H9 (cell line): ENCODE measurements at regions not wholly inside any gene's neighbourhood (a gene's known extent, or its start where the extent isn't known, plus 50 kb on each side); places are given as distances from the start of the nearest gene placed in this dataset.

Experiments
- DNase-seq: peaks from one replicate; pipeline ENCODE4 v3.0.0-alpha.2; 2017
- H2AFZ ChIP-seq: one replicate; pipeline ENCODE4 v1.6.1; 2013; ENCODE audit warnings: mild to moderate bottlenecking, low read length, control low read depth, moderate library complexity
- H2AK5ac ChIP-seq: 2 replicates; pipeline ENCODE4 v1.6.1; 2013; ENCODE audit warnings: low read length, control low read depth, mixed read lengths; ENCODE audit not compliant: insufficient read length
- H2BK120ac ChIP-seq: one replicate; pipeline ENCODE4 v1.6.1; 2013; ENCODE audit warnings: low read depth, mild to moderate bottlenecking, low read length, control low read depth, inconsistent platforms; ENCODE audit not compliant: poor library complexity, severe bottlenecking
- H2BK12ac ChIP-seq: 2 replicates; pipeline ENCODE4 v1.6.1; 2013; ENCODE audit warnings: low read length, control low read depth, mixed read lengths, low read depth; ENCODE audit not compliant: insufficient read length
- H2BK15ac ChIP-seq: 2 replicates; pipeline ENCODE4 v1.6.1; 2013; ENCODE audit warnings: low read depth, low read length, control low read depth
- H2BK20ac ChIP-seq: one replicate; pipeline ENCODE4 v1.6.1; 2013; ENCODE audit warnings: low read depth, mild to moderate bottlenecking, low read length, control low read depth, inconsistent platforms; ENCODE audit not compliant: poor library complexity, severe bottlenecking
- H2BK5ac ChIP-seq: 2 replicates; pipeline ENCODE4 v1.6.1; 2013; ENCODE audit warnings: low read length, control low read depth, mixed read lengths; ENCODE audit not compliant: insufficient read length
- H3K14ac ChIP-seq: 2 replicates; pipeline ENCODE4 v1.6.1; 2013; ENCODE audit warnings: low read length, control low read depth; ENCODE audit not compliant: insufficient read depth
- H3K18ac ChIP-seq: 2 replicates; pipeline ENCODE4 v1.6.1; 2013; ENCODE audit warnings: low read depth, mild to moderate bottlenecking, mixed read lengths, low read length, control low read depth; ENCODE audit not compliant: insufficient read length
- H3K23ac ChIP-seq: 2 replicates; pipeline ENCODE4 v1.6.1; 2013; ENCODE audit warnings: low read length, control low read depth, mixed read lengths, low read depth; ENCODE audit not compliant: insufficient read length
- H3K23me2 ChIP-seq: 2 replicates; pipeline ENCODE4 v1.6.1; 2013; ENCODE audit warnings: low read depth, mild to moderate bottlenecking, mixed read lengths, low read length, control low read depth; ENCODE audit not compliant: insufficient read length, poor library complexity, severe bottlenecking
- H3K27ac ChIP-seq: 2 replicates; pipeline ENCODE4 v1.5.1; 2013; ENCODE audit warnings: low read length, control low read depth, mixed read lengths, low read depth; ENCODE audit not compliant: insufficient read length
- H3K27me3 ChIP-seq: 2 replicates; pipeline ENCODE4 v1.6.1; 2013; ENCODE audit warnings: low read length, control low read depth, inconsistent platforms; ENCODE audit not compliant: insufficient read depth
- H3K4ac ChIP-seq: 2 replicates; pipeline ENCODE4 v1.6.1; 2013; ENCODE audit warnings: low read depth, mild to moderate bottlenecking, control low read depth, inconsistent platforms, low read length, moderate library complexity
- H3K4me1 ChIP-seq: 2 replicates; pipeline ENCODE4 v1.6.1; 2013; ENCODE audit warnings: low read length, control low read depth, inconsistent platforms; ENCODE audit not compliant: insufficient read depth
- H3K4me2 ChIP-seq: 2 replicates; pipeline ENCODE4 v1.6.1; 2013; ENCODE audit warnings: low read length, control low read depth, mixed read lengths; ENCODE audit not compliant: insufficient read length, insufficient read depth
- H3K56ac ChIP-seq: 2 replicates; pipeline ENCODE4 v1.6.1; 2013; ENCODE audit warnings: low read depth, mild to moderate bottlenecking, mixed read lengths, low read length, control low read depth; ENCODE audit not compliant: insufficient read length
- H3K79me1 ChIP-seq: 2 replicates; pipeline ENCODE4 v1.6.1; 2013; ENCODE audit warnings: low read depth, mild to moderate bottlenecking, moderate library complexity, low read length, control low read depth, inconsistent platforms; ENCODE audit not compliant: insufficient read depth, poor library complexity, severe bottlenecking
- H3K79me2 ChIP-seq: 2 replicates; pipeline ENCODE4 v1.6.1; 2013; ENCODE audit warnings: low read length, control low read depth, inconsistent platforms; ENCODE audit not compliant: insufficient read depth
- H3K9ac ChIP-seq: 2 replicates; pipeline ENCODE4 v1.6.1; 2013; ENCODE audit warnings: low read length, control low read depth, mixed read lengths; ENCODE audit not compliant: insufficient read length; ENCODE audit errors: extremely low read depth
- H3K9me3 ChIP-seq: one replicate; pipeline ENCODE4 v1.6.1; 2013; ENCODE audit warnings: low read depth, low read length, inconsistent platforms; ENCODE audit not compliant: control insufficient read depth
- H3T11ph ChIP-seq: one replicate; pipeline ENCODE4 v1.6.1; 2013; ENCODE audit warnings: mild to moderate bottlenecking, low read length, control low read depth, inconsistent platforms
- H4K20me1 ChIP-seq: one replicate; pipeline ENCODE4 v1.6.1; 2013; ENCODE audit not compliant: control insufficient read depth, insufficient read length, insufficient read depth
- H4K5ac ChIP-seq: 2 replicates; pipeline ENCODE4 v1.6.1; 2013; ENCODE audit warnings: low read depth, mild to moderate bottlenecking, mixed read lengths, low read length, control low read depth; ENCODE audit not compliant: insufficient read length
- H4K8ac ChIP-seq: replicated peaks from 2 replicates; pipeline ENCODE4 v1.6.1; 2013; ENCODE audit warnings: low read length, control low read depth, mixed read lengths, low read depth; ENCODE audit not compliant: insufficient read length
- H4K91ac ChIP-seq: 2 replicates; pipeline ENCODE4 v1.6.1; 2013; ENCODE audit warnings: low read depth, mild to moderate bottlenecking, moderate library complexity, mixed read lengths, low read length, control low read depth; ENCODE audit not compliant: insufficient read length
- H3K27ac Mint-ChIP-seq, 3 experiments: 2 replicates in 2 of 3; 3 replicates in 1 of 3; pipeline ENCODE4 v1.8.0; 2020 to 2021; ENCODE audit warnings: mixed read lengths in 3 of 3, mild to moderate bottlenecking in 1 of 3, moderate library complexity in 1 of 3
- H3K27me3 Mint-ChIP-seq: 2 replicates; pipeline ENCODE4 v1.8.0; 2021; ENCODE audit warnings: low read depth, mild to moderate bottlenecking, moderate library complexity, mixed read lengths
- H3K36me3 Mint-ChIP-seq, 3 experiments: 2 replicates in 2 of 3; 3 replicates in 1 of 3; pipeline ENCODE4 v1.8.0; 2020 to 2021; ENCODE audit warnings: low read depth in 3 of 3, mixed read lengths in 3 of 3; ENCODE audit not compliant: insufficient read depth in 1 of 3
- H3K4me1 Mint-ChIP-seq, 2 experiments: 2 replicates each; pipeline ENCODE4 v1.8.0; 2020; ENCODE audit warnings: mixed read lengths in 2 of 2
- H3K4me3 Mint-ChIP-seq, 2 experiments: 2 replicates in 1 of 2; 3 replicates in 1 of 2; pipeline ENCODE4 v1.8.0; 2020 to 2021; ENCODE audit warnings: mild to moderate bottlenecking in 2 of 2, mixed read lengths in 2 of 2, moderate library complexity in 1 of 2
- H3K9me3 Mint-ChIP-seq, 2 experiments: 2 replicates in 1 of 2; 3 replicates in 1 of 2; pipeline ENCODE4 v1.8.0; 2020; ENCODE audit warnings: mild to moderate bottlenecking in 2 of 2, mixed read lengths in 2 of 2, moderate library complexity in 1 of 2
- TF ChIP-seq, protein P1 (sequence below): fragments of 200-600 bp; sonication (generic); conservative IDR thresholded peaks from 3 replicates; pipeline ENCODE4 v1.8.0; 2021; ENCODE audit warnings: antibody characterized with exemption, mild to moderate bottlenecking

- no peak overlapping the region for H4K8ac ChIP-seq
- no peaks in the 10 kb centered on the region; the same call in 1 of the 2 replicates for H3K4me1 ChIP-seq
- TF ChIP-seq, protein P1, sequence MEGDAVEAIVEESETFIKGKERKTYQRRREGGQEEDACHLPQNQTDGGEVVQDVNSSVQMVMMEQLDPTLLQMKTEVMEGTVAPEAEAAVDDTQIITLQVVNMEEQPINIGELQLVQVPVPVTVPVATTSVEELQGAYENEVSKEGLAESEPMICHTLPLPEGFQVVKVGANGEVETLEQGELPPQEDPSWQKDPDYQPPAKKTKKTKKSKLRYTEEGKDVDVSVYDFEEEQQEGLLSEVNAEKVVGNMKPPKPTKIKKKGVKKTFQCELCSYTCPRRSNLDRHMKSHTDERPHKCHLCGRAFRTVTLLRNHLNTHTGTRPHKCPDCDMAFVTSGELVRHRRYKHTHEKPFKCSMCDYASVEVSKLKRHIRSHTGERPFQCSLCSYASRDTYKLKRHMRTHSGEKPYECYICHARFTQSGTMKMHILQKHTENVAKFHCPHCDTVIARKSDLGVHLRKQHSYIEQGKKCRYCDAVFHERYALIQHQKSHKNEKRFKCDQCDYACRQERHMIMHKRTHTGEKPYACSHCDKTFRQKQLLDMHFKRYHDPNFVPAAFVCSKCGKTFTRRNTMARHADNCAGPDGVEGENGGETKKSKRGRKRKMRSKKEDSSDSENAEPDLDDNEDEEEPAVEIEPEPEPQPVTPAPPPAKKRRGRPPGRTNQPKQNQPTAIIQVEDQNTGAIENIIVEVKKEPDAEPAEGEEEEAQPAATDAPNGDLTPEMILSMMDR = no peak
- H3K9me3 ChIP-seq = no peaks in the 10 kb centered on the region
- H3K56ac ChIP-seq = no peak overlapping the region
- H3K4ac ChIP-seq = no peak overlapping the region
- no peak overlapping the region for H2AFZ ChIP-seq
- Mint-ChIP-seq H3K4me3 (no peak overlapping the region), H3K27me3 (no peaks in the 10 kb centered on the region), H3K9me3 (no peaks in the 10 kb centered on the region), H3K4me1 (peaks cover 25 to 33% of the 10 kb centered on the region in 2 experiments), H3K27ac (no peak overlapping the region), H3K36me3 (no peaks in the 10 kb centered on the region)
- H3K4me2 ChIP-seq = no peak overlapping the region
- no peak overlapping the region for H3K9ac ChIP-seq
- H3T11ph ChIP-seq = no peak overlapping the region
- no peak overlapping the region for H3K18ac ChIP-seq
- DNase-seq = no peak
- no peaks in the 10 kb centered on the region for H3K23me2 ChIP-seq
- H3K79me2 ChIP-seq = no peaks in the 10 kb centered on the region
- no peak overlapping the region for H4K91ac ChIP-seq
- no peaks in the 10 kb centered on the region for H3K79me1 ChIP-seq
- H3K27ac ChIP-seq = no peak overlapping the region
- no peak overlapping the region for H2BK5ac ChIP-seq
- H2BK12ac ChIP-seq = no peak overlapping the region
- no peaks in the 10 kb centered on the region for H4K20me1 ChIP-seq
- no peak overlapping the region for H3K14ac ChIP-seq
- no peak overlapping the region for H2BK15ac ChIP-seq
- H3K27me3 ChIP-seq = no peaks in the 10 kb centered on the region
- no peak overlapping the region for H2BK20ac ChIP-seq
- no peak overlapping the region for H2BK120ac ChIP-seq
- no peak overlapping the region for H4K5ac ChIP-seq
- H3K23ac ChIP-seq = no peak overlapping the region
- no peak overlapping the region for H2AK5ac ChIP-seq
Observed at GRCh38 chr5:90307322-90307721, 102.2 kb downstream of the CETN3 start.
